HepG2 (cell line): ENCODE measurements at regions not wholly inside any gene's neighbourhood (a gene's known extent, or its start where the extent isn't known, plus 50 kb on each side); places are given as distances from the start of the nearest gene placed in this dataset.

Experiments
- AKAP8 ChIP-seq: sonication (generic); formaldehyde crosslinking; IDR thresholded peaks from 2 replicates; pipeline ENCODE4 v1.5.1; 2020; ENCODE audit warnings: mild to moderate bottlenecking, missing genetic modification reagents
- DPF2 ChIP-seq: sonication (generic); formaldehyde crosslinking; IDR thresholded peaks from 2 replicates; pipeline ENCODE4 v1.4.0; 2020; ENCODE audit warnings: mild to moderate bottlenecking, low read depth, missing genetic modification reagents, borderline replicate concordance
- FOXK2 ChIP-seq: fragments of 450-650 bp; IDR thresholded peaks from 2 replicates; pipeline ENCODE4 v1.6.1; 2016
- GTF2F1 ChIP-seq: fragments of 150-350 bp; IDR thresholded peaks from 2 replicates; pipeline ENCODE4 v1.6.1; 2014; ENCODE audit warnings: low read length
- HOXA3 ChIP-seq: sonication (generic); formaldehyde crosslinking; IDR thresholded peaks from 2 replicates; pipeline ENCODE4 v1.5.0; 2020; ENCODE audit warnings: missing genetic modification reagents
- KMT2B ChIP-seq: IDR thresholded peaks from 2 replicates; pipeline ENCODE4 v1.6.1; 2016; ENCODE audit warnings: missing genetic modification reagents, missing compliant biosample characterization
- LCORL ChIP-seq, 2 experiments: fragments of 450-650 bp in 1 of 2; sonication (generic) in 1 of 2; formaldehyde crosslinking in 1 of 2; IDR thresholded peaks; 2 replicates each; pipeline versions ENCODE4 v1.5.0 to v1.6.1; 2017 to 2020; ENCODE audit warnings: antibody characterized with exemption in 1 of 2, missing genetic modification reagents in 1 of 2
- PPARG ChIP-seq: conservative IDR thresholded peaks from 2 replicates; pipeline ENCODE4 v1.6.1; 2016; ENCODE audit warnings: missing biosample characterization, missing genetic modification reagents
- SNRNP70 ChIP-seq: fragments of 200-400 bp; formaldehyde crosslinking; IDR thresholded peaks from 2 replicates; pipeline ENCODE4 v1.6.1; 2017; ENCODE audit warnings: mild to moderate bottlenecking, low read depth, low read length, moderate library complexity
- SP1 ChIP-seq, 2 experiments: fragments of 450-650 bp in 1 of 2; sonication (generic) in 1 of 2; formaldehyde crosslinking in 1 of 2; IDR thresholded peaks; 2 replicates each; pipeline versions ENCODE4 v1.4.0 to v1.6.1; 2016 to 2020; ENCODE audit warnings: missing genetic modification reagents in 1 of 2
- SRSF1 ChIP-seq: fragments of 200-400 bp; formaldehyde crosslinking; optimal IDR thresholded peaks from 2 replicates; pipeline ENCODE3; 2017; ENCODE audit warnings: mild to moderate bottlenecking, low read depth, low read length, moderate library complexity
- TBX2 ChIP-seq: sonication (generic); formaldehyde crosslinking; IDR thresholded peaks from 2 replicates; pipeline ENCODE4 v1.5.0; 2020; ENCODE audit warnings: missing genetic modification reagents, mild to moderate bottlenecking, borderline replicate concordance
- ZBTB42 ChIP-seq: sonication (generic); formaldehyde crosslinking; IDR thresholded peaks from 2 replicates; pipeline ENCODE4 v1.5.0; 2020; ENCODE audit warnings: mild to moderate bottlenecking, missing genetic modification reagents
- ZNF280B ChIP-seq: sonication (generic); formaldehyde crosslinking; IDR thresholded peaks from 2 replicates; pipeline ENCODE4 v1.5.0; 2020; ENCODE audit warnings: missing genetic modification reagents, mild to moderate bottlenecking, borderline replicate concordance
- ZNF329 ChIP-seq: sonication (generic); formaldehyde crosslinking; IDR thresholded peaks from 2 replicates; pipeline ENCODE4 v1.9.0; 2021; ENCODE audit warnings: low read depth, mild to moderate bottlenecking, missing genetic modification reagents
- ZNF33A ChIP-seq: sonication (generic); formaldehyde crosslinking; IDR thresholded peaks from 2 replicates; pipeline ENCODE4 v1.5.1; 2020; ENCODE audit warnings: missing genetic modification reagents, mild to moderate bottlenecking, moderate library complexity, borderline replicate concordance
- ZNF749 ChIP-seq: sonication (generic); formaldehyde crosslinking; IDR thresholded peaks from 2 replicates; pipeline ENCODE4 v1.8.0; 2022; ENCODE audit warnings: mild to moderate bottlenecking, missing genetic modification reagents, moderate library complexity, borderline replicate concordance
- ZNF883 ChIP-seq: sonication (generic); formaldehyde crosslinking; IDR thresholded peaks from 2 replicates; pipeline ENCODE4 v1.5.1; 2020; ENCODE audit warnings: mild to moderate bottlenecking, missing genetic modification reagents; ENCODE audit errors: not compliant biosample characterization
- TF ChIP-seq, protein P1 (sequence below): sonication (generic); formaldehyde crosslinking; IDR thresholded peaks from 2 replicates; pipeline ENCODE4 v1.4.0; 2020; ENCODE audit warnings: low read depth, missing genetic modification reagents
- TF ChIP-seq, protein P2 (sequence below): sonication (generic); formaldehyde crosslinking; IDR thresholded peaks from 2 replicates; pipeline ENCODE4 v1.9.0; 2021; ENCODE audit warnings: mild to moderate bottlenecking, missing genetic modification reagents

GRCh38 chr2:62292190-62292589 is 96.3 kb downstream of the B3GNT2 start (continued):
- TF ChIP-seq ZNF280B (CRISPR knock-in tag): no peak
- no peak for TF ChIP-seq LCORL (IDR thresholded peaks at IDR 0.05)
- no peak for TF ChIP-seq LCORL (CRISPR knock-in tag; IDR thresholded peaks at IDR 0.05)
- no peak for TF ChIP-seq FOXK2
- TF ChIP-seq GTF2F1: no peak
- no peak for TF ChIP-seq AKAP8 (CRISPR knock-in tag)
- no peak for TF ChIP-seq SP1 (IDR thresholded peaks at IDR 0.05)
- TF ChIP-seq SP1 (CRISPR knock-in tag; IDR thresholded peaks at IDR 0.05): no peak
- TF ChIP-seq KMT2B: no peak
- 0 out of 2 replicates have a peak, but pooled peaks have one; percentile 27 for TF ChIP-seq TBX2 (CRISPR knock-in tag)
- TF ChIP-seq ZBTB42 (CRISPR knock-in tag): no peak
- TF ChIP-seq SNRNP70: no peak
- TF ChIP-seq ZNF329 (CRISPR knock-in tag): no peak
- TF ChIP-seq, protein P1, sequence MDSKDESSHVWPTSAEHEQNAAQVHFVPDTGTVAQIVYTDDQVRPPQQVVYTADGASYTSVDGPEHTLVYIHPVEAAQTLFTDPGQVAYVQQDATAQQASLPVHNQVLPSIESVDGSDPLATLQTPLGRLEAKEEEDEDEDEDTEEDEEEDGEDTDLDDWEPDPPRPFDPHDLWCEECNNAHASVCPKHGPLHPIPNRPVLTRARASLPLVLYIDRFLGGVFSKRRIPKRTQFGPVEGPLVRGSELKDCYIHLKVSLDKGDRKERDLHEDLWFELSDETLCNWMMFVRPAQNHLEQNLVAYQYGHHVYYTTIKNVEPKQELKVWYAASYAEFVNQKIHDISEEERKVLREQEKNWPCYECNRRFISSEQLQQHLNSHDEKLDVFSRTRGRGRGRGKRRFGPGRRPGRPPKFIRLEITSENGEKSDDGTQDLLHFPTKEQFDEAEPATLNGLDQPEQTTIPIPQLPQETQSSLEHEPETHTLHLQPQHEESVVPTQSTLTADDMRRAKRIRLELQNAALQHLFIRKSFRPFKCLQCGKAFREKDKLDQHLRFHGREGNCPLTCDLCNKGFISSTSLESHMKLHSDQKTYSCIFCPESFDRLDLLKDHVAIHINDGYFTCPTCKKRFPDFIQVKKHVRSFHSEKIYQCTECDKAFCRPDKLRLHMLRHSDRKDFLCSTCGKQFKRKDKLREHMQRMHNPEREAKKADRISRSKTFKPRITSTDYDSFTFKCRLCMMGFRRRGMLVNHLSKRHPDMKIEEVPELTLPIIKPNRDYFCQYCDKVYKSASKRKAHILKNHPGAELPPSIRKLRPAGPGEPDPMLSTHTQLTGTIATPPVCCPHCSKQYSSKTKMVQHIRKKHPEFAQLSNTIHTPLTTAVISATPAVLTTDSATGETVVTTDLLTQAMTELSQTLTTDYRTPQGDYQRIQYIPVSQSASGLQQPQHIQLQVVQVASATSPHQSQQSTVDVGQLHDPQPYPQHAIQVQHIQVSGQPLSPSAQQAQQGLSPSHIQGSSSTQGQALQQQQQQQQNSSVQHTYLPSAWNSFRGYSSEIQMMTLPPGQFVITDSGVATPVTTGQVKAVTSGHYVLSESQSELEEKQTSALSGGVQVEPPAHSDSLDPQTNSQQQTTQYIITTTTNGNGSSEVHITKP (CRISPR knock-in tag): no peak
- TF ChIP-seq HOXA3 (CRISPR knock-in tag): 0 out of 2 replicates have a peak, but pooled peaks have one; percentile 14
- no peak for TF ChIP-seq ZNF749 (CRISPR knock-in tag)
- no peak for TF ChIP-seq DPF2 (CRISPR knock-in tag)
- TF ChIP-seq PPARG (CRISPR knock-in tag): no peak
- TF ChIP-seq ZNF883 (CRISPR knock-in tag): no peak
- TF ChIP-seq, protein P2, sequence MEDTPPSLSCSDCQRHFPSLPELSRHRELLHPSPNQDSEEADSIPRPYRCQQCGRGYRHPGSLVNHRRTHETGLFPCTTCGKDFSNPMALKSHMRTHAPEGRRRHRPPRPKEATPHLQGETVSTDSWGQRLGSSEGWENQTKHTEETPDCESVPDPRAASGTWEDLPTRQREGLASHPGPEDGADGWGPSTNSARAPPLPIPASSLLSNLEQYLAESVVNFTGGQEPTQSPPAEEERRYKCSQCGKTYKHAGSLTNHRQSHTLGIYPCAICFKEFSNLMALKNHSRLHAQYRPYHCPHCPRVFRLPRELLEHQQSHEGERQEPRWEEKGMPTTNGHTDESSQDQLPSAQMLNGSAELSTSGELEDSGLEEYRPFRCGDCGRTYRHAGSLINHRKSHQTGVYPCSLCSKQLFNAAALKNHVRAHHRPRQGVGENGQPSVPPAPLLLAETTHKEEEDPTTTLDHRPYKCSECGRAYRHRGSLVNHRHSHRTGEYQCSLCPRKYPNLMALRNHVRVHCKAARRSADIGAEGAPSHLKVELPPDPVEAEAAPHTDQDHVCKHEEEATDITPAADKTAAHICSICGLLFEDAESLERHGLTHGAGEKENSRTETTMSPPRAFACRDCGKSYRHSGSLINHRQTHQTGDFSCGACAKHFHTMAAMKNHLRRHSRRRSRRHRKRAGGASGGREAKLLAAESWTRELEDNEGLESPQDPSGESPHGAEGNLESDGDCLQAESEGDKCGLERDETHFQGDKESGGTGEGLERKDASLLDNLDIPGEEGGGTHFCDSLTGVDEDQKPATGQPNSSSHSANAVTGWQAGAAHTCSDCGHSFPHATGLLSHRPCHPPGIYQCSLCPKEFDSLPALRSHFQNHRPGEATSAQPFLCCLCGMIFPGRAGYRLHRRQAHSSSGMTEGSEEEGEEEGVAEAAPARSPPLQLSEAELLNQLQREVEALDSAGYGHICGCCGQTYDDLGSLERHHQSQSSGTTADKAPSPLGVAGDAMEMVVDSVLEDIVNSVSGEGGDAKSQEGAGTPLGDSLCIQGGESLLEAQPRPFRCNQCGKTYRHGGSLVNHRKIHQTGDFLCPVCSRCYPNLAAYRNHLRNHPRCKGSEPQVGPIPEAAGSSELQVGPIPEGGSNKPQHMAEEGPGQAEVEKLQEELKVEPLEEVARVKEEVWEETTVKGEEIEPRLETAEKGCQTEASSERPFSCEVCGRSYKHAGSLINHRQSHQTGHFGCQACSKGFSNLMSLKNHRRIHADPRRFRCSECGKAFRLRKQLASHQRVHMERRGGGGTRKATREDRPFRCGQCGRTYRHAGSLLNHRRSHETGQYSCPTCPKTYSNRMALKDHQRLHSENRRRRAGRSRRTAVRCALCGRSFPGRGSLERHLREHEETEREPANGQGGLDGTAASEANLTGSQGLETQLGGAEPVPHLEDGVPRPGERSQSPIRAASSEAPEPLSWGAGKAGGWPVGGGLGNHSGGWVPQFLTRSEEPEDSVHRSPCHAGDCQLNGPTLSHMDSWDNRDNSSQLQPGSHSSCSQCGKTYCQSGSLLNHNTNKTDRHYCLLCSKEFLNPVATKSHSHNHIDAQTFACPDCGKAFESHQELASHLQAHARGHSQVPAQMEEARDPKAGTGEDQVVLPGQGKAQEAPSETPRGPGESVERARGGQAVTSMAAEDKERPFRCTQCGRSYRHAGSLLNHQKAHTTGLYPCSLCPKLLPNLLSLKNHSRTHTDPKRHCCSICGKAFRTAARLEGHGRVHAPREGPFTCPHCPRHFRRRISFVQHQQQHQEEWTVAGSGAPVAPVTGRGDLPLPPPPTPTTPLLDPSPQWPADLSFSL (CRISPR knock-in tag): no peak
- no peak for TF ChIP-seq ZNF33A (CRISPR knock-in tag)
- no peak for TF ChIP-seq SRSF1
